HG03571 (cell line): ENCODE measurements at regions not wholly inside any gene's neighbourhood (a gene's known extent, or its start where the extent isn't known, plus 50 kb on each side); places are given as distances from the start of the nearest gene placed in this dataset.
"Not testable (repeated sequence)": the region's sequence is repeated elsewhere in the genome, so short reads cannot be mapped to it uniquely, and the experiment has no call there.

Experiments
- ATAC-seq: cut with Tn5 transposase; IDR thresholded peaks from one replicate; pipeline ENCODE4 v1.9.1; 2021; ENCODE audit not compliant: unreplicated experiment

DNA sequence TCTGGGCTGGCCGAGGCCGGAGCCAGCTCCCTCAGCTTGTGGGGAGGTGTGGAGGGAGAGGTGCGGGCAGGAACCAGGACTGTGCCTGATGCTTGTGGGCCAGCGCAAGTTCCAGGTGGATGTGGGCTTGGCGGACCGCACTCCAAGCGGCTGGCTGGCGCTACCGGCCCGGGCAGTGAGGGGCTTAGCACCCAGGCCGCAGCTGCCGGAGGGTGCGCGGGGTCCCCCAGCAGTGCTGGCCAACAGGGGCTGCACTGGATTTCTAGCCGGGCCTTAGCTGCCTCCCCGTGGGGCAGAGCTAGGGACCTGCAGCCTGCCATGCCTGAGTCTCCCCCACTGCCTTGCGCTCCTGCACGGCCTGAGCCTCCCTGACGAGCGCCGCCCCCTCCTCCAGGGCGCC lies 242.8 kb downstream of the CCSER2 start:
- no peak for ATAC-seq

- ATAC-seq: no peak
Measured at GRCh38 chr10:84574102-84574501, 245.7 kb downstream of the CCSER2 start.

GRCh38 chr10:84581976-84582375 lies 253.6 kb downstream of the CCSER2 start:
- ATAC-seq: no peak

- no peak for ATAC-seq
Measured at GRCh38 chr10:84583501-84583900, 255.1 kb downstream of the CCSER2 start.

DNA sequence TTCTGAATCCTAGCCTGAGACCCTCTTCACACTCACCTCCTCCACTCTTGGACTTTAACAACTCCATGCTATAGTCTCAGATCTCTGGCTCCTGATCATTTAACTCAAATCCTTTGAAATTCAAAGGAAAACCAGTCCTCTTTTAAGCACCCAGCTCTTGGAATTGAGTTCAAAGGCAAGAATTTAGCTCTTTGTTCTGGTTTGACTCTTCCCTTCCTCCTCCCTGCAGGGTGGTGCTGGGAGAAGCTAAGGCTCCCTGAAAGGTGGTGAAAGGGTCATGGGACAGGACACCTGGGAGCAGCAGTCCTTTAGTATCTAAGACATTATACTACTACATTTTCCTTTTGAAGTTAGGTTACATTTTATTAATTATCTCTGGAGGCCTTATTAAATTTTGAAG lies 259.4 kb downstream of the CCSER2 start:
- ATAC-seq: no peak

GRCh38 chr10:84588426-84588825 lies 260.0 kb downstream of the CCSER2 start:
- ATAC-seq: no peak

DNA sequence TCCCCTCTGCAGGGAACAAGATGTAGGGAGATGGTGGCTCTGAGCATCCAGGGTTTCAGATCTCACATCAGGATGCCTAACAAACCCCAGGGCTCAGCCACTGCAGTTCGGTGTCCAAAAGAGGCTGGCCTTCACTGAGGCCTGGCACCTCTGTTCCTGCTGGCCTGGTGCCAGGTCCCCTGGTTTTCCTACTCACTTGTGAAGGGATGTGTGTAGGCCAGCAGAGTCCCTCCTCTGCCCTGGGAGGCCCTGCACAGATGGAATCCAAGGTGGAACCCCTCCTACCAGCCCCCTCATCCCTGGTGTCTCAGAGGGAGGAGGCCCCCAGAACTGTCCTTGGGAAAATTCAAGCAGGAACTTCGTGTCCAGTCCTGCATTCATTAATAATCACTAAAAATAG lies 260.6 kb downstream of the CCSER2 start:
- ATAC-seq: no peak

- no peak for ATAC-seq
Measured at GRCh38 chr10:84589526-84590205, 261.3 kb downstream of the CCSER2 start.

- no peak for ATAC-seq
Measured at GRCh38 chr10:84590327-84591193, 262.2 kb downstream of the CCSER2 start.

- no peak for ATAC-seq
Measured at GRCh38 chr10:84593506-84593905, 265.1 kb downstream of the CCSER2 start.

GRCh38 chr10:84596585-84596984 lies 268.2 kb downstream of the CCSER2 start:
- no peak for ATAC-seq

- ATAC-seq: no peak
Measured at GRCh38 chr10:84599254-84599653, 270.9 kb downstream of the CCSER2 start.

DNA sequence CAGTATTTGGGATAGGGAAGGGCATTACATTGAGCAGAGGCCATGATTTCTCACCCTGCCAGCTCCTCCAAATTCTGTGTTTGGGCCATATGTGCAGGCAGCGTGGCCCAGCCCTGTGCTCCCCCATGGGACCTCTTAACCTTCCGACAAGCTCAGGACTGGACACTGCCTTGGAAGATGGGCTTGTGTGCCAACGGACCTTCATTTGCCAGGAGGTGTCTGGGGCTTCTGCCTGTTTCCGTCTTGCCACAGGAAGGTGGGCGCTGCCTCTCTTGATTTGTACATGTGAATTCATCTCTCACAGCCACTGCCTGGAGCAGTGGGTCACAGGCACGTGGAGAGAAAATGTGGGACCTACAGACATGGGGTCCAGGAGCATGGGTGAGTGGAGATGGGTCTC lies 272.6 kb downstream of the CCSER2 start:
- no peak for ATAC-seq

GRCh38 chr10:84602543-84602942 lies 274.2 kb downstream of the CCSER2 start:
- ATAC-seq: not testable (repeated sequence)

- ATAC-seq: no peak
Measured at GRCh38 chr10:84603971-84604370, 275.6 kb downstream of the CCSER2 start.

DNA sequence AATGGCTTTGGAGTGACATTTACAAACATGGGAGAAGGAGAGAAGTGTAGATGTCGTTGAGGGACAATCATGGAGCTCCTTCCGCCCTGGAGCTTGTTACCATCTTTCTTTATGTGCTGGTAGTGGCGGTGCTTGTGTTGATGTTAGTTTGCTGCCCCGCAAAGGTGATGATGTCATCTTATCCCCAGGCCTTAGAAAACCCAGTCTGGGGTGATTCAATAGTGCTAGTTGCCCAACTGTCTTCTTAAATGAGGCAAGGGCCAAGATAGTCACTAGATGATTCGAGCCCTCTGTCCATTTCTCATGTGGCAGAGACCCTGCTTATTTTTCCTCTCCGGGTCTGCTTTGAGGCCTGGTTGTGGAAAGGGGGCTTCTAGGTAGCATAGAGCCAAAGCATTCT lies 277.4 kb downstream of the CCSER2 start:
- no peak for ATAC-seq

GRCh38 chr10:84606428-84606827 lies 278.0 kb downstream of the CCSER2 start:
- ATAC-seq: no peak

DNA sequence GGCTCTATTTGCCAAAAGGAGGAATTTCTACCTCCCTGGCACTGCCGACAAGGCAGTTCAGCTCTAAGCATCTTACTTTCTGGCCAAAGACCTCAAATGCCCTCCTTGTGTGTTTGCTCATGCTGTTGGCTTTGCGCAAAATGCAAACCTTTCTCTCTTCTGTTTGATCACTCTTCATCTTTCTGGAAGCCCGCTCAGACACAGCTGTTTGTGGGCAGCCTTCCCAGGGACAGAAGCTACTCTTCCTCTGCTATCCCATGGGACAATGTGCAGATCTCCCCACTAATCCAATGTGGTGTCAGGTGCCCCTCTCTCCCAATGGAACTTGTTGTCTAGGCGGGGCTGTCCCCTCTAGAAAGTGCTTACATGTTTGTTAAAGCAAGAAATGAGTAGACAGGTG lies 278.7 kb downstream of the CCSER2 start:
- ATAC-seq: no peak

DNA sequence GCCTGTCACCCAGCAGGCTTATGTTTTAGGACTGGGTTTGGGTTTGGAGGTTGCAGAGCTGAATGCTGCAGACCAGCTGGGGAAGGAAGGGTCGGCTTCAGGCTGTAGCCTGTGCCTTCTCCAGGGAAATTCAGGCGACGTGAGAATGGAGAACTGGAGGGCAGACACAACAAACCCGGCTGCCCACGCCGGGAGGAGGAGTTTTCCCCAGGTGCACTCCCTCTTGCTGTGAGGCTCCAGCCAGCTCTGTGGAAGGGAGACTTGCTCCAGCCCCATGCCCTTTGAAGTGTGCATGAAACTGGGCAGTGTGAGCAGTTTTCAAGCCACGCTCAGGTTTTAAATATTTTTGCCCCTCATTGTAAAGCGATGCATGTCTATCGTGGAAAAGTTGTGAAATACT lies 279.1 kb downstream of the CCSER2 start:
- ATAC-seq: no peak

DNA sequence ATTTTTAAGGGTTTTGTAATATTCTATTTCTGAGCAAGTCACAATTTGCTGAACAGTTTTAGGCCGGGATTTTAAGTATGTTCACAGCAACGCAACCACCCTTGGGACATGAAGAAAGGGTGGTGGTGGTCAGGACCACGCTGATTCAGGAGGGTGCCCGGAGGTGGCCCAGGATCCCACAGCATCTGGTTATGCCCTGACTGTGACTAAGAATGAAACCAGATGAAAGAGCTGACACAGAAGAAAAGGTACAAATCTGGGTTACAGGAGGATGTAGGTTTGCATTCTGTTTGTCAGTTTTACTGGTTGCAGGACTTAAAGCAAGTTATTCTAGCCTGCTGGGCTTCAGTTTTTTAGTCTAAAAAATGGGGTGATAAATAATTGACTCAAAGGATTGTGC lies 279.7 kb downstream of the CCSER2 start:
- ATAC-seq: no peak

GRCh38 chr10:84613336-84614021 lies 285.1 kb downstream of the CCSER2 start:
- ATAC-seq: no peak
